H9 (cell line): ENCODE measurements at regions not wholly inside any gene's neighbourhood (a gene's known extent, or its start where the extent isn't known, plus 50 kb on each side); places are given as distances from the start of the nearest gene placed in this dataset.

Experiments used
- DNase-seq: peaks from one replicate; pipeline ENCODE4 v3.0.0-alpha.2; 2017
- H2AFZ ChIP-seq: one replicate; pipeline ENCODE4 v1.6.1; 2013; ENCODE audit warnings: mild to moderate bottlenecking, low read length, control low read depth, moderate library complexity
- H2AK5ac ChIP-seq: 2 replicates; pipeline ENCODE4 v1.6.1; 2013; ENCODE audit warnings: low read length, control low read depth, mixed read lengths; ENCODE audit not compliant: insufficient read length
- H2BK120ac ChIP-seq: one replicate; pipeline ENCODE4 v1.6.1; 2013; ENCODE audit warnings: low read depth, mild to moderate bottlenecking, low read length, control low read depth, inconsistent platforms; ENCODE audit not compliant: poor library complexity, severe bottlenecking
- H2BK12ac ChIP-seq: 2 replicates; pipeline ENCODE4 v1.6.1; 2013; ENCODE audit warnings: low read length, control low read depth, mixed read lengths, low read depth; ENCODE audit not compliant: insufficient read length
- H2BK15ac ChIP-seq: 2 replicates; pipeline ENCODE4 v1.6.1; 2013; ENCODE audit warnings: low read depth, low read length, control low read depth
- H2BK20ac ChIP-seq: one replicate; pipeline ENCODE4 v1.6.1; 2013; ENCODE audit warnings: low read depth, mild to moderate bottlenecking, low read length, control low read depth, inconsistent platforms; ENCODE audit not compliant: poor library complexity, severe bottlenecking
- H2BK5ac ChIP-seq: 2 replicates; pipeline ENCODE4 v1.6.1; 2013; ENCODE audit warnings: low read length, control low read depth, mixed read lengths; ENCODE audit not compliant: insufficient read length
- H3K14ac ChIP-seq: 2 replicates; pipeline ENCODE4 v1.6.1; 2013; ENCODE audit warnings: low read length, control low read depth; ENCODE audit not compliant: insufficient read depth
- H3K18ac ChIP-seq: 2 replicates; pipeline ENCODE4 v1.6.1; 2013; ENCODE audit warnings: low read depth, mild to moderate bottlenecking, mixed read lengths, low read length, control low read depth; ENCODE audit not compliant: insufficient read length
- H3K23ac ChIP-seq: 2 replicates; pipeline ENCODE4 v1.6.1; 2013; ENCODE audit warnings: low read length, control low read depth, mixed read lengths, low read depth; ENCODE audit not compliant: insufficient read length
- H3K23me2 ChIP-seq: 2 replicates; pipeline ENCODE4 v1.6.1; 2013; ENCODE audit warnings: low read depth, mild to moderate bottlenecking, mixed read lengths, low read length, control low read depth; ENCODE audit not compliant: insufficient read length, poor library complexity, severe bottlenecking
- H3K27ac ChIP-seq: 2 replicates; pipeline ENCODE4 v1.5.1; 2013; ENCODE audit warnings: low read length, control low read depth, mixed read lengths, low read depth; ENCODE audit not compliant: insufficient read length
- H3K27me3 ChIP-seq: 2 replicates; pipeline ENCODE4 v1.6.1; 2013; ENCODE audit warnings: low read length, control low read depth, inconsistent platforms; ENCODE audit not compliant: insufficient read depth
- H3K4ac ChIP-seq: 2 replicates; pipeline ENCODE4 v1.6.1; 2013; ENCODE audit warnings: low read depth, mild to moderate bottlenecking, control low read depth, inconsistent platforms, low read length, moderate library complexity
- H3K4me1 ChIP-seq: 2 replicates; pipeline ENCODE4 v1.6.1; 2013; ENCODE audit warnings: low read length, control low read depth, inconsistent platforms; ENCODE audit not compliant: insufficient read depth
- H3K4me2 ChIP-seq: 2 replicates; pipeline ENCODE4 v1.6.1; 2013; ENCODE audit warnings: low read length, control low read depth, mixed read lengths; ENCODE audit not compliant: insufficient read length, insufficient read depth
- H3K56ac ChIP-seq: 2 replicates; pipeline ENCODE4 v1.6.1; 2013; ENCODE audit warnings: low read depth, mild to moderate bottlenecking, mixed read lengths, low read length, control low read depth; ENCODE audit not compliant: insufficient read length
- H3K79me1 ChIP-seq: 2 replicates; pipeline ENCODE4 v1.6.1; 2013; ENCODE audit warnings: low read depth, mild to moderate bottlenecking, moderate library complexity, low read length, control low read depth, inconsistent platforms; ENCODE audit not compliant: insufficient read depth, poor library complexity, severe bottlenecking
- H3K79me2 ChIP-seq: 2 replicates; pipeline ENCODE4 v1.6.1; 2013; ENCODE audit warnings: low read length, control low read depth, inconsistent platforms; ENCODE audit not compliant: insufficient read depth
- H3K9ac ChIP-seq: 2 replicates; pipeline ENCODE4 v1.6.1; 2013; ENCODE audit warnings: low read length, control low read depth, mixed read lengths; ENCODE audit not compliant: insufficient read length; ENCODE audit errors: extremely low read depth
- H3K9me3 ChIP-seq: one replicate; pipeline ENCODE4 v1.6.1; 2013; ENCODE audit warnings: low read depth, low read length, inconsistent platforms; ENCODE audit not compliant: control insufficient read depth
- H3T11ph ChIP-seq: one replicate; pipeline ENCODE4 v1.6.1; 2013; ENCODE audit warnings: mild to moderate bottlenecking, low read length, control low read depth, inconsistent platforms
- H4K20me1 ChIP-seq: one replicate; pipeline ENCODE4 v1.6.1; 2013; ENCODE audit not compliant: control insufficient read depth, insufficient read length, insufficient read depth
- H4K5ac ChIP-seq: 2 replicates; pipeline ENCODE4 v1.6.1; 2013; ENCODE audit warnings: low read depth, mild to moderate bottlenecking, mixed read lengths, low read length, control low read depth; ENCODE audit not compliant: insufficient read length
- H4K8ac ChIP-seq: replicated peaks from 2 replicates; pipeline ENCODE4 v1.6.1; 2013; ENCODE audit warnings: low read length, control low read depth, mixed read lengths, low read depth; ENCODE audit not compliant: insufficient read length
- H4K91ac ChIP-seq: 2 replicates; pipeline ENCODE4 v1.6.1; 2013; ENCODE audit warnings: low read depth, mild to moderate bottlenecking, moderate library complexity, mixed read lengths, low read length, control low read depth; ENCODE audit not compliant: insufficient read length
- H3K27ac Mint-ChIP-seq, 3 experiments: 2 replicates in 2 of 3; 3 replicates in 1 of 3; pipeline ENCODE4 v1.8.0; 2020 to 2021; ENCODE audit warnings: mixed read lengths in 3 of 3, mild to moderate bottlenecking in 1 of 3, moderate library complexity in 1 of 3
- H3K27me3 Mint-ChIP-seq: 2 replicates; pipeline ENCODE4 v1.8.0; 2021; ENCODE audit warnings: low read depth, mild to moderate bottlenecking, moderate library complexity, mixed read lengths
- H3K36me3 Mint-ChIP-seq, 3 experiments: 2 replicates in 2 of 3; 3 replicates in 1 of 3; pipeline ENCODE4 v1.8.0; 2020 to 2021; ENCODE audit warnings: low read depth in 3 of 3, mixed read lengths in 3 of 3; ENCODE audit not compliant: insufficient read depth in 1 of 3
- H3K4me1 Mint-ChIP-seq, 2 experiments: 2 replicates each; pipeline ENCODE4 v1.8.0; 2020; ENCODE audit warnings: mixed read lengths in 2 of 2
- H3K4me3 Mint-ChIP-seq, 2 experiments: 2 replicates in 1 of 2; 3 replicates in 1 of 2; pipeline ENCODE4 v1.8.0; 2020 to 2021; ENCODE audit warnings: mild to moderate bottlenecking in 2 of 2, mixed read lengths in 2 of 2, moderate library complexity in 1 of 2
- H3K9me3 Mint-ChIP-seq, 2 experiments: 2 replicates in 1 of 2; 3 replicates in 1 of 2; pipeline ENCODE4 v1.8.0; 2020; ENCODE audit warnings: mild to moderate bottlenecking in 2 of 2, mixed read lengths in 2 of 2, moderate library complexity in 1 of 2
- CTCF ChIP-seq: fragments of 200-600 bp; sonication (generic); conservative IDR thresholded peaks from 3 replicates; pipeline ENCODE4 v1.8.0; 2021; ENCODE audit warnings: antibody characterized with exemption, mild to moderate bottlenecking
- WGBS: extraction: QIAGEN DNeasy Blood & Tissue Kit; methylation state at CpG from one replicate; pipeline ENCODE4 v1.1.7; 2013; ENCODE audit warnings: missing lambda C conversion rate, low lambda C conversion rate, mixed read lengths; ENCODE audit not compliant: insufficient read length; ENCODE audit errors: extremely low coverage; 5-methylcytosine and 5-hydroxymethylcytosine counted together

GRCh38 chr1:149849111-149849946 is 50.0 kb upstream of the BOLA1 start:
- no peak overlapping the region for H2BK15ac ChIP-seq
- Mint-ChIP-seq H3K27ac (peak overlapping the region; percentile 48 to 97 (median 88); a peak in 5 of 7 replicates), H3K4me1 (peaks cover 51 to 53% of the 10 kb centered on the region in 2 experiments), H3K27me3 (no peaks in the 10 kb centered on the region; the same call in 1 of the 2 replicates), H3K36me3 (no peaks in the 10 kb centered on the region; a peak in 2 of 7 replicates), H3K9me3 (no peaks in the 10 kb centered on the region), H3K4me3 (peak overlapping the region; percentile 82 to 92)
- peaks cover 5% of the 10 kb centered on the region for H3K23me2 ChIP-seq
- no peak overlapping the region for H4K8ac ChIP-seq
- H3K27ac ChIP-seq: peak overlapping the region; percentile 57
- no peak overlapping the region for H4K5ac ChIP-seq
- peak overlapping the region; percentile 94 for H3K9ac ChIP-seq
- no peak overlapping the region for H2BK20ac ChIP-seq
- H3K79me2 ChIP-seq: peaks cover 19% of the 10 kb centered on the region
- peak overlapping the region; percentile 66; the same call in 1 of the 2 replicates for H3K14ac ChIP-seq
- no peaks in the 10 kb centered on the region for H4K20me1 ChIP-seq
- peak overlapping the region; percentile 91 for H3K56ac ChIP-seq
- no peak overlapping the region for H3K23ac ChIP-seq
- H2BK5ac ChIP-seq: no peak overlapping the region
- no peak overlapping the region for H2BK120ac ChIP-seq
- TF ChIP-seq CTCF: no peak
- no CpG with 5 or more reads among the region's 10 CpGs for WGBS
- no peaks in the 10 kb centered on the region for H3K9me3 ChIP-seq
- no peak overlapping the region for H2AFZ ChIP-seq
- H4K91ac ChIP-seq: no peak overlapping the region
- no peak overlapping the region for H2AK5ac ChIP-seq
- H3K4me1 ChIP-seq: peaks cover 6% of the 10 kb centered on the region; the same call in 1 of the 2 replicates
- H3K79me1 ChIP-seq: peaks cover 3% of the 10 kb centered on the region
- H3K27me3 ChIP-seq: no peaks in the 10 kb centered on the region
- no peak overlapping the region for H3K18ac ChIP-seq
- H2BK12ac ChIP-seq: no peak overlapping the region
- DNase-seq: no peak
- H3T11ph ChIP-seq: no peak overlapping the region
- peak overlapping the region; percentile 97 for H3K4me2 ChIP-seq
- H3K4ac ChIP-seq: no peak overlapping the region
